HepG2 (cell line): ENCODE measurements at regions not wholly inside any gene's neighbourhood (a gene's known extent, or its start where the extent isn't known, plus 50 kb on each side); places are given as distances from the start of the nearest gene placed in this dataset.

Experiments
- ATAC-seq: fragments of 200-7000 bp; cut with Tn5 transposase; 3 replicates; pipeline ENCODE4 v1.9.1; 2020; ENCODE audit warnings: mild to moderate bottlenecking, moderate library complexity
- BruUV-seq: library from RNA; stranded (reverse); fragments of 400-500 nt; replicated peaks from 2 replicates; lab custom pipeline; 2021; lab: Mats Ljungman, UMichigan
- CTCF ChIA-PET: fragments of 300-600 bp; formaldehyde crosslinking; extraction: SDS; loops from one replicate; lab custom pipeline; 2021; ENCODE audit warnings: low total read pairs, inconsistent platforms, low intra/inter-chr PET ratio; lab: Yijun Ruan, JAX
- POLR2A ChIA-PET: fragments of 350-600 bp; sonication (Branson Sonifier 250); formaldehyde crosslinking; loops from one replicate; lab custom pipeline; 2020; ENCODE audit warnings: antibody characterized with exemption, inconsistent platforms; lab: Yijun Ruan, JAX
- DNase-seq: peaks from one replicate; pipeline ENCODE4 v3.0.0-alpha.2; 2015; ENCODE audit warnings: low spot score
- FAIRE-seq: peaks from 3 replicates; lab custom pipeline; 2011; peaks lifted over from hg19 to GRCh38; lab: Jason Lieb, UNC
- H2AFZ ChIP-seq: one replicate; pipeline ENCODE4 v1.6.1; 2011; ENCODE audit warnings: low read length, inconsistent platforms
- H3K27ac ChIP-seq: fragments of 300-600 bp; 3 replicates; pipeline ENCODE4 v1.8.0; 2011; ENCODE audit warnings: mixed run types, mild to moderate bottlenecking, mixed read lengths, low read length, inconsistent platforms; ENCODE audit not compliant: insufficient read depth; ENCODE audit errors: extremely low read length
- H3K27me3 ChIP-seq, 2 experiments: fragments of 200-600 bp in 1 of 2; 2 replicates in 1 of 2; 3 replicates in 1 of 2; pipeline versions ENCODE4 v1.6.0 to v1.8.0; 2011; ENCODE audit warnings: low read length in 2 of 2, mild to moderate bottlenecking in 2 of 2, moderate library complexity in 2 of 2, inconsistent platforms in 1 of 2; ENCODE audit not compliant: insufficient read depth in 2 of 2, control insufficient read depth in 1 of 2
- H3K36me3 ChIP-seq, 2 experiments: fragments of 200-600 bp in 1 of 2; replicated peaks in 1 of 2; 2 replicates in 1 of 2; 3 replicates in 1 of 2; pipeline versions ENCODE4 v1.5.1 to v1.8.0; 2011; ENCODE audit warnings: low read length in 2 of 2, inconsistent platforms in 1 of 2; ENCODE audit not compliant: insufficient read depth in 2 of 2, control insufficient read depth in 1 of 2
- H3K4me1 ChIP-seq: 2 replicates; pipeline ENCODE4 v1.5.1; 2012; ENCODE audit warnings: low read length, inconsistent platforms; ENCODE audit not compliant: insufficient read depth
- H3K4me2 ChIP-seq: 2 replicates; pipeline ENCODE4 v1.6.0; 2011; ENCODE audit warnings: low read depth, low read length, inconsistent platforms
- H3K4me3 ChIP-seq, 3 experiments: fragments of 200-600 bp in 1 of 3; sonication (generic), shearing (Covaris generic) in 1 of 3; replicated peaks in 1 of 3; 2 replicates each; pipeline ENCODE4 v1.5.1; 2011 to 2016; ENCODE audit warnings: low read length in 3 of 3, inconsistent platforms in 2 of 3, low read depth in 2 of 3, mild to moderate bottlenecking in 2 of 3, control low read depth in 1 of 3, mixed read lengths in 1 of 3; ENCODE audit not compliant: insufficient read depth in 1 of 3
- H3K79me2 ChIP-seq: one replicate; pipeline ENCODE4 v1.6.1; 2011; ENCODE audit warnings: low read length, inconsistent platforms; ENCODE audit not compliant: insufficient read depth
- H3K9ac ChIP-seq: 2 replicates; pipeline ENCODE4 v1.6.0; 2011; ENCODE audit warnings: mild to moderate bottlenecking, low read depth, low read length, inconsistent platforms; ENCODE audit not compliant: insufficient read depth
- H3K9me3 ChIP-seq: 2 replicates; pipeline ENCODE4 v1.5.1; 2012; ENCODE audit warnings: mild to moderate bottlenecking, low read length
- H4K20me1 ChIP-seq: 2 replicates; pipeline ENCODE4 v1.6.0; 2011; ENCODE audit warnings: inconsistent platforms, mild to moderate bottlenecking, low read length, moderate library complexity; ENCODE audit not compliant: insufficient read depth
- CHCHD3 ChIP-seq: sonication (generic); formaldehyde crosslinking; IDR thresholded peaks from 2 replicates; pipeline ENCODE4 v1.8.0; 2022; ENCODE audit warnings: mild to moderate bottlenecking, missing genetic modification reagents, moderate library complexity
- FOXC1 ChIP-seq: sonication (generic); formaldehyde crosslinking; IDR thresholded peaks from 2 replicates; pipeline ENCODE4 v1.8.0; 2022; ENCODE audit warnings: mild to moderate bottlenecking, missing genetic modification reagents, borderline replicate concordance
- JUNB ChIP-seq: sonication (generic); formaldehyde crosslinking; IDR thresholded peaks from 2 replicates; pipeline ENCODE4 v1.8.0; 2022; ENCODE audit warnings: missing genetic modification reagents, mild to moderate bottlenecking, borderline replicate concordance
- MED1 ChIP-seq: sonication (generic); formaldehyde crosslinking; IDR thresholded peaks from 2 replicates; pipeline ENCODE4 v1.4.0; 2020; ENCODE audit warnings: missing genetic modification reagents
- MXI1 ChIP-seq: IDR thresholded peaks from 3 replicates; pipeline ENCODE4 v1.6.1; 2012; ENCODE audit warnings: low read depth, low read length, inconsistent platforms, borderline replicate concordance
- PLRG1 ChIP-seq: fragments of 450-650 bp; conservative IDR thresholded peaks from 2 replicates; pipeline ENCODE4 v1.6.1; 2016
- U2AF1 ChIP-seq: fragments of 200-400 bp; formaldehyde crosslinking; optimal IDR thresholded peaks from 2 replicates; pipeline ENCODE3; 2017; ENCODE audit warnings: mild to moderate bottlenecking, low read depth, low read length
- ZNF264 ChIP-seq: sonication (generic); formaldehyde crosslinking; IDR thresholded peaks from 2 replicates; pipeline ENCODE4 v1.4.0; 2020; ENCODE audit warnings: missing genetic modification reagents
- ZNF30 ChIP-seq: sonication (generic); formaldehyde crosslinking; IDR thresholded peaks from 2 replicates; pipeline ENCODE4 v1.5.0; 2020; ENCODE audit warnings: mild to moderate bottlenecking, missing genetic modification reagents
- ZNF724P ChIP-seq: sonication (generic); formaldehyde crosslinking; IDR thresholded peaks from 2 replicates; pipeline ENCODE4 v1.8.0; 2022; ENCODE audit warnings: missing genetic modification reagents, borderline replicate concordance
- WGBS: methylation state at CpG from one replicate; pipeline ENCODE4 v1.1.6; 2017; ENCODE audit warnings: low lambda C conversion rate; 5-methylcytosine and 5-hydroxymethylcytosine counted together
- in situ Hi-C: cut with HindIII; loops from 2 replicates; pipeline ENCODE4 v1.10.0; 2017; ENCODE audit warnings: low pct_unique_long_range_greater_than_20kb; ENCODE audit not compliant: extremely low pct_ligation_motif_present
- intact Hi-C: fragments of 100-400 bp; cut with micrococcal nuclease; formaldehyde crosslinking; loops from one replicate; pipeline ENCODE4 v1.10.0; 2022; ENCODE audit not compliant: unreplicated experiment
- TF ChIP-seq, protein P1 (sequence below), 2 experiments: sonication (generic) in 1 of 2; formaldehyde crosslinking in 1 of 2; IDR thresholded peaks; 2 replicates each; pipeline versions ENCODE4 v1.4.0 to v1.6.1; 2018 to 2020; ENCODE audit warnings: missing genetic modification reagents in 2 of 2, borderline replicate concordance in 1 of 2, low read depth in 1 of 2, mild to moderate bottlenecking in 1 of 2, missing biosample characterization in 1 of 2
- TF ChIP-seq, protein P2 (sequence below): sonication (generic); formaldehyde crosslinking; IDR thresholded peaks from 2 replicates; pipeline ENCODE4 v1.5.0; 2020; ENCODE audit warnings: missing genetic modification reagents
- TF ChIP-seq, protein P3 (sequence below): IDR thresholded peaks from 2 replicates; pipeline ENCODE4 v1.6.1; 2016

DNA sequence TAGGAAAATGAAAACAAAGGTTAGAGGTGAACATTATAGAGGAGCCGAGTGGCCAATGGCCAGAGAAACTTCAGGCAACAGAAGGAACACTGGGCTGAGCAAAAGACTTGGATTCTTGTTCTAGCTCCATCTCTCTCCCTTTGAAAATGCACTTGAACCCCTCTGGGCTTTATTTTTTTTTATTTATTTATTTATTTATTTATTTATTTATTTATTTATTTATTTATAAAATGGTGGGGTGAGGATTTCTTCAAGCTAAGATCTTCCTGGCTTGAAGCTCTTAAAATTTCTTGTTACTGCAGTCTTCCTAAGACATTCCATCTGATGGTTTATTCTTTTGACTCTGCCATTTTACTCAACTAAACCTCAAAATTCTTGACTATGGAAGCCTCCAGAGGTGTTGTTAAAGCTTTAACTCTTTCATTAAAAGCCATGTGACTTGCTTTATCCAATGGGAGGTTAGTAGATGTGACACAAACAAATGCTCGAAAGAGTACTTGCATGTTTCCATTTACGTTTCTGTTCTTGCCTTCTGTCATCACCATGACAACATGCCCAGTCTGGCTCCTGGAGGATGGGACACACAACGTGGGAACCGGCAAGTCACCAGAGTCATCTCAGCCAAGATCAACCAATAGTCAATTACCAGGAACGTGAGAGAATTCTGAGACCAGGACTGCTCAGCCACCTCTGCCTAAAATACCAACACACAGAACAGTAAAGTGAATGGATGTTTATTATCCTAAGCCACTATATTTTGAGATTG lies 325.2 kb upstream of the CTNNB1 start:
- H3K27me3 ChIP-seq, result no peaks in the 10 kb centered on the region
- DNase-seq (no peak), FAIRE-seq (no peak), ATAC-seq (no peak)
- ChIA-PET CTCF (no interaction called here), POLR2A (no interaction called here)
- H3K27ac ChIP-seq, result no peak overlapping the region
- in situ Hi-C loops, result no loop called here
- WGBS, result 63% methylated on average over 6 of the region's 6 CpGs
- BruUV-seq, result no TSS peak
- H3K4me1 ChIP-seq, result peaks cover 87% of the 10 kb centered on the region
- H3K79me2 ChIP-seq, result no peaks in the 10 kb centered on the region
- H2AFZ ChIP-seq, result no peak overlapping the region
- intact Hi-C loops, result loop anchor here (10.0 kb wide), 2 partner anchors 69 to 289 kb away; no protein-coding TSS in a partner anchor
- no peak overlapping the region for H3K4me3 ChIP-seq
- no peak overlapping the region for H3K9ac ChIP-seq
- no peaks in the 10 kb centered on the region for H3K9me3 ChIP-seq
- no peaks in the 10 kb centered on the region for H4K20me1 ChIP-seq
- no peaks in the 10 kb centered on the region for H3K36me3 ChIP-seq
- no peak overlapping the region for H3K4me2 ChIP-seq
- TF ChIP-seq JUNB (CRISPR knock-in tag), result no peak
- TF ChIP-seq, protein P1, sequence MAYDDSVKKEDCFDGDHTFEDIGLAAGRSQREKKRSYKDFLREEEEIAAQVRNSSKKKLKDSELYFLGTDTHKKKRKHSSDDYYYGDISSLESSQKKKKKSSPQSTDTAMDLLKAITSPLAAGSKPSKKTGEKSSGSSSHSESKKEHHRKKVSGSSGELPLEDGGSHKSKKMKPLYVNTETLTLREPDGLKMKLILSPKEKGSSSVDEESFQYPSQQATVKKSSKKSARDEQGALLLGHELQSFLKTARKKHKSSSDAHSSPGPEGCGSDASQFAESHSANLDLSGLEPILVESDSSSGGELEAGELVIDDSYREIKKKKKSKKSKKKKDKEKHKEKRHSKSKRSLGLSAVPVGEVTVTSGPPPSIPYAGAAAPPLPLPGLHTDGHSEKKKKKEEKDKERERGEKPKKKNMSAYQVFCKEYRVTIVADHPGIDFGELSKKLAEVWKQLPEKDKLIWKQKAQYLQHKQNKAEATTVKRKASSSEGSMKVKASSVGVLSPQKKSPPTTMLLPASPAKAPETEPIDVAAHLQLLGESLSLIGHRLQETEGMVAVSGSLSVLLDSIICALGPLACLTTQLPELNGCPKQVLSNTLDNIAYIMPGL (CRISPR knock-in tag; IDR thresholded peaks at IDR 0.05; ENCODE audit: borderline replicate concordance in 1 of 2, low read depth in 1 of 2), result no peak
- no peak for TF ChIP-seq PLRG1
- TF ChIP-seq ZNF724P (CRISPR knock-in tag), result no peak
- TF ChIP-seq ZNF30 (CRISPR knock-in tag), result no peak
- TF ChIP-seq MED1, result no peak
- TF ChIP-seq FOXC1 (CRISPR knock-in tag), result no peak
- TF ChIP-seq ZNF264 (CRISPR knock-in tag), result no peak
- no peak for TF ChIP-seq MXI1
- TF ChIP-seq, protein P2, sequence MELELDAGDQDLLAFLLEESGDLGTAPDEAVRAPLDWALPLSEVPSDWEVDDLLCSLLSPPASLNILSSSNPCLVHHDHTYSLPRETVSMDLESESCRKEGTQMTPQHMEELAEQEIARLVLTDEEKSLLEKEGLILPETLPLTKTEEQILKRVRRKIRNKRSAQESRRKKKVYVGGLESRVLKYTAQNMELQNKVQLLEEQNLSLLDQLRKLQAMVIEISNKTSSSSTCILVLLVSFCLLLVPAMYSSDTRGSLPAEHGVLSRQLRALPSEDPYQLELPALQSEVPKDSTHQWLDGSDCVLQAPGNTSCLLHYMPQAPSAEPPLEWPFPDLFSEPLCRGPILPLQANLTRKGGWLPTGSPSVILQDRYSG (CRISPR knock-in tag), result no peak
- TF ChIP-seq U2AF1, result no peak
- TF ChIP-seq CHCHD3 (CRISPR knock-in tag), result no peak
- TF ChIP-seq, protein P3, sequence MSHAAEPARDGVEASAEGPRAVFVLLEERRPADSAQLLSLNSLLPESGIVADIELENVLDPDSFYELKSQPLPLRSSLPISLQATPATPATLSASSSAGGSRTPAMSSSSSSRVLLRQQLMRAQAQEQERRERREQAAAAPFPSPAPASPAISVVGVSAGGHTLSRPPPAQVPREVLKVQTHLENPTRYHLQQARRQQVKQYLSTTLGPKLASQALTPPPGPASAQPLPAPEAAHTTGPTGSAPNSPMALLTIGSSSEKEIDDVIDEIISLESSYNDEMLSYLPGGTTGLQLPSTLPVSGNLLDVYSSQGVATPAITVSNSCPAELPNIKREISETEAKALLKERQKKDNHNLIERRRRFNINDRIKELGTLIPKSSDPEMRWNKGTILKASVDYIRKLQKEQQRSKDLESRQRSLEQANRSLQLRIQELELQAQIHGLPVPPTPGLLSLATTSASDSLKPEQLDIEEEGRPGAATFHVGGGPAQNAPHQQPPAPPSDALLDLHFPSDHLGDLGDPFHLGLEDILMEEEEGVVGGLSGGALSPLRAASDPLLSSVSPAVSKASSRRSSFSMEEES (CRISPR knock-in tag), result no peak
